ENCODE measurements at regions not wholly inside any gene's neighbourhood (a gene's known extent, or its start where the extent isn't known, plus 50 kb on each side); places are given as distances from the start of the nearest gene placed in this dataset.

GRCh38 chr2:225765820-225766219 lies 366.3 kb downstream of the NYAP2 start:
- TF ChIP-seq RBAK (tag by site-specific recombination; IDR thresholded peaks at IDR 0.05) (no peak), ELK4 (IDR thresholded peaks at IDR 0.05; ENCODE audit: borderline replicate concordance, low read depth, low read length) (no peak), MYNN (tag by site-specific recombination; IDR thresholded peaks at IDR 0.05; ENCODE audit: borderline replicate concordance) (no peak)
- TF ChIP-seq, protein P1, sequence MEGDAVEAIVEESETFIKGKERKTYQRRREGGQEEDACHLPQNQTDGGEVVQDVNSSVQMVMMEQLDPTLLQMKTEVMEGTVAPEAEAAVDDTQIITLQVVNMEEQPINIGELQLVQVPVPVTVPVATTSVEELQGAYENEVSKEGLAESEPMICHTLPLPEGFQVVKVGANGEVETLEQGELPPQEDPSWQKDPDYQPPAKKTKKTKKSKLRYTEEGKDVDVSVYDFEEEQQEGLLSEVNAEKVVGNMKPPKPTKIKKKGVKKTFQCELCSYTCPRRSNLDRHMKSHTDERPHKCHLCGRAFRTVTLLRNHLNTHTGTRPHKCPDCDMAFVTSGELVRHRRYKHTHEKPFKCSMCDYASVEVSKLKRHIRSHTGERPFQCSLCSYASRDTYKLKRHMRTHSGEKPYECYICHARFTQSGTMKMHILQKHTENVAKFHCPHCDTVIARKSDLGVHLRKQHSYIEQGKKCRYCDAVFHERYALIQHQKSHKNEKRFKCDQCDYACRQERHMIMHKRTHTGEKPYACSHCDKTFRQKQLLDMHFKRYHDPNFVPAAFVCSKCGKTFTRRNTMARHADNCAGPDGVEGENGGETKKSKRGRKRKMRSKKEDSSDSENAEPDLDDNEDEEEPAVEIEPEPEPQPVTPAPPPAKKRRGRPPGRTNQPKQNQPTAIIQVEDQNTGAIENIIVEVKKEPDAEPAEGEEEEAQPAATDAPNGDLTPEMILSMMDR (tag by site-specific recombination; IDR thresholded peaks at IDR 0.05) = no peak
